ENCODE measurements at regions not wholly inside any gene's neighbourhood (a gene's known extent, or its start where the extent isn't known, plus 50 kb on each side); places are given as distances from the start of the nearest gene placed in this dataset.

DNA sequence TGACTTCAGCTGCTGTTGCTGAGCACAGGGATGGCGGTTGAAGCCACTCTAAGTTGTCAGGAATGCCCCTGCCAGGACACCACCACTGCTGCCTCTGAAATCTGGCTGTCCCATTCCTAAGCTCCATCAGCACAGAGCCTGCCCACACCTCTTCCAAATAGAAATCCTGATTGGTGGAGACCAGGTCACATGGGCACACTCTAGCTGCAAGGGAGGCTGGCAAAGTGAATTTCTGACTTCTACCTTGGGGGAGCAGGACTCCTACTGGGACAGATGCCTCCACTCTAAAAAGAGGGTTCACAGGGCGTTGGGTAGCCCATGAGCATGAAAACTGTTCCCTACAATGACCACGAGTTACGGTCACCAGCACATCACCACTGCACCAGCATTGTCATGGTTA is 83.8 kb upstream of the TARDBP start:
- TF ChIP-seq, protein P1, sequence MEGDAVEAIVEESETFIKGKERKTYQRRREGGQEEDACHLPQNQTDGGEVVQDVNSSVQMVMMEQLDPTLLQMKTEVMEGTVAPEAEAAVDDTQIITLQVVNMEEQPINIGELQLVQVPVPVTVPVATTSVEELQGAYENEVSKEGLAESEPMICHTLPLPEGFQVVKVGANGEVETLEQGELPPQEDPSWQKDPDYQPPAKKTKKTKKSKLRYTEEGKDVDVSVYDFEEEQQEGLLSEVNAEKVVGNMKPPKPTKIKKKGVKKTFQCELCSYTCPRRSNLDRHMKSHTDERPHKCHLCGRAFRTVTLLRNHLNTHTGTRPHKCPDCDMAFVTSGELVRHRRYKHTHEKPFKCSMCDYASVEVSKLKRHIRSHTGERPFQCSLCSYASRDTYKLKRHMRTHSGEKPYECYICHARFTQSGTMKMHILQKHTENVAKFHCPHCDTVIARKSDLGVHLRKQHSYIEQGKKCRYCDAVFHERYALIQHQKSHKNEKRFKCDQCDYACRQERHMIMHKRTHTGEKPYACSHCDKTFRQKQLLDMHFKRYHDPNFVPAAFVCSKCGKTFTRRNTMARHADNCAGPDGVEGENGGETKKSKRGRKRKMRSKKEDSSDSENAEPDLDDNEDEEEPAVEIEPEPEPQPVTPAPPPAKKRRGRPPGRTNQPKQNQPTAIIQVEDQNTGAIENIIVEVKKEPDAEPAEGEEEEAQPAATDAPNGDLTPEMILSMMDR (IDR thresholded peaks at IDR 0.05; ENCODE audit: borderline replicate concordance, extremely low read depth, low read length, poor library complexity, severe bottlenecking): no peak
- TF ChIP-seq EZH2 (IDR thresholded peaks at IDR 0.05; ENCODE audit: borderline replicate concordance, low read depth, low read length, severe bottlenecking): no peak

All from DND-41 (cell line).